HepG2 (cell line): ENCODE measurements at regions not wholly inside any gene's neighbourhood (a gene's known extent, or its start where the extent isn't known, plus 50 kb on each side); places are given as distances from the start of the nearest gene placed in this dataset.

Source experiments
- ATAC-seq: fragments of 200-7000 bp; cut with Tn5 transposase; 3 replicates; pipeline ENCODE4 v1.9.1; 2020; ENCODE audit warnings: mild to moderate bottlenecking, moderate library complexity
- BruUV-seq: library from RNA; stranded (reverse); fragments of 400-500 nt; replicated peaks from 2 replicates; lab custom pipeline; 2021; lab: Mats Ljungman, UMichigan
- CTCF ChIA-PET: fragments of 300-600 bp; formaldehyde crosslinking; extraction: SDS; loops from one replicate; lab custom pipeline; 2021; ENCODE audit warnings: low total read pairs, inconsistent platforms, low intra/inter-chr PET ratio; lab: Yijun Ruan, JAX
- POLR2A ChIA-PET: fragments of 350-600 bp; sonication (Branson Sonifier 250); formaldehyde crosslinking; loops from one replicate; lab custom pipeline; 2020; ENCODE audit warnings: antibody characterized with exemption, inconsistent platforms; lab: Yijun Ruan, JAX
- DNase-seq: peaks from one replicate; pipeline ENCODE4 v3.0.0-alpha.2; 2015; ENCODE audit warnings: low spot score
- FAIRE-seq: peaks from 3 replicates; lab custom pipeline; 2011; peaks lifted over from hg19 to GRCh38; lab: Jason Lieb, UNC
- H2AFZ ChIP-seq: one replicate; pipeline ENCODE4 v1.6.1; 2011; ENCODE audit warnings: low read length, inconsistent platforms
- H3K27ac ChIP-seq: fragments of 300-600 bp; 3 replicates; pipeline ENCODE4 v1.8.0; 2011; ENCODE audit warnings: mixed run types, mild to moderate bottlenecking, mixed read lengths, low read length, inconsistent platforms; ENCODE audit not compliant: insufficient read depth; ENCODE audit errors: extremely low read length
- H3K27me3 ChIP-seq, 2 experiments: fragments of 200-600 bp in 1 of 2; 2 replicates in 1 of 2; 3 replicates in 1 of 2; pipeline versions ENCODE4 v1.6.0 to v1.8.0; 2011; ENCODE audit warnings: low read length in 2 of 2, mild to moderate bottlenecking in 2 of 2, moderate library complexity in 2 of 2, inconsistent platforms in 1 of 2; ENCODE audit not compliant: insufficient read depth in 2 of 2, control insufficient read depth in 1 of 2
- H3K36me3 ChIP-seq, 2 experiments: fragments of 200-600 bp in 1 of 2; replicated peaks in 1 of 2; 2 replicates in 1 of 2; 3 replicates in 1 of 2; pipeline versions ENCODE4 v1.5.1 to v1.8.0; 2011; ENCODE audit warnings: low read length in 2 of 2, inconsistent platforms in 1 of 2; ENCODE audit not compliant: insufficient read depth in 2 of 2, control insufficient read depth in 1 of 2
- H3K4me1 ChIP-seq: 2 replicates; pipeline ENCODE4 v1.5.1; 2012; ENCODE audit warnings: low read length, inconsistent platforms; ENCODE audit not compliant: insufficient read depth
- H3K4me2 ChIP-seq: 2 replicates; pipeline ENCODE4 v1.6.0; 2011; ENCODE audit warnings: low read depth, low read length, inconsistent platforms
- H3K4me3 ChIP-seq, 3 experiments: fragments of 200-600 bp in 1 of 3; sonication (generic), shearing (Covaris generic) in 1 of 3; replicated peaks in 1 of 3; 2 replicates each; pipeline ENCODE4 v1.5.1; 2011 to 2016; ENCODE audit warnings: low read length in 3 of 3, inconsistent platforms in 2 of 3, low read depth in 2 of 3, mild to moderate bottlenecking in 2 of 3, control low read depth in 1 of 3, mixed read lengths in 1 of 3; ENCODE audit not compliant: insufficient read depth in 1 of 3
- H3K79me2 ChIP-seq: one replicate; pipeline ENCODE4 v1.6.1; 2011; ENCODE audit warnings: low read length, inconsistent platforms; ENCODE audit not compliant: insufficient read depth
- H3K9ac ChIP-seq: 2 replicates; pipeline ENCODE4 v1.6.0; 2011; ENCODE audit warnings: mild to moderate bottlenecking, low read depth, low read length, inconsistent platforms; ENCODE audit not compliant: insufficient read depth
- H3K9me3 ChIP-seq: 2 replicates; pipeline ENCODE4 v1.5.1; 2012; ENCODE audit warnings: mild to moderate bottlenecking, low read length
- H4K20me1 ChIP-seq: 2 replicates; pipeline ENCODE4 v1.6.0; 2011; ENCODE audit warnings: inconsistent platforms, mild to moderate bottlenecking, low read length, moderate library complexity; ENCODE audit not compliant: insufficient read depth
- ATF2 ChIP-seq: sonication (generic); formaldehyde crosslinking; IDR thresholded peaks from 2 replicates; pipeline ENCODE4 v1.4.0; 2020; ENCODE audit warnings: missing genetic modification reagents
- BRD4 ChIP-seq: sonication (generic); formaldehyde crosslinking; IDR thresholded peaks from 2 replicates; pipeline ENCODE4 v1.4.0; 2020; ENCODE audit warnings: missing genetic modification reagents
- GATAD1 ChIP-seq: IDR thresholded peaks from 2 replicates; pipeline ENCODE4 v1.6.1; 2016; ENCODE audit warnings: missing genetic modification reagents, missing compliant biosample characterization
- HMG20B ChIP-seq: conservative IDR thresholded peaks from 2 replicates; pipeline ENCODE4 v1.6.1; 2016; ENCODE audit warnings: missing genetic modification reagents, missing compliant biosample characterization
- IRF2 ChIP-seq: IDR thresholded peaks from 2 replicates; pipeline ENCODE4 v1.6.1; 2018; ENCODE audit warnings: missing genetic modification reagents, missing compliant biosample characterization
- MATR3 ChIP-seq: sonication (generic); formaldehyde crosslinking; IDR thresholded peaks from 2 replicates; pipeline ENCODE4 v1.4.0; 2020; ENCODE audit warnings: missing genetic modification reagents
- MYC ChIP-seq: sonication (generic); formaldehyde crosslinking; IDR thresholded peaks from 2 replicates; pipeline ENCODE4 v1.9.0; 2021; ENCODE audit warnings: missing genetic modification reagents, borderline replicate concordance
- PRDM4 ChIP-seq: sonication (generic); formaldehyde crosslinking; IDR thresholded peaks from 2 replicates; pipeline ENCODE4 v1.9.0; 2021; ENCODE audit warnings: missing genetic modification reagents, borderline replicate concordance
- REL ChIP-seq: sonication (generic); formaldehyde crosslinking; conservative IDR thresholded peaks from 2 replicates; pipeline ENCODE4 v1.8.0; 2022; ENCODE audit warnings: mild to moderate bottlenecking, missing genetic modification reagents, moderate library complexity
- RFX3 ChIP-seq: IDR thresholded peaks from 2 replicates; pipeline ENCODE4 v1.6.1; 2016; ENCODE audit warnings: missing biosample characterization, missing genetic modification reagents
- RXRA ChIP-seq: sonication (generic); formaldehyde crosslinking; IDR thresholded peaks from 2 replicates; pipeline ENCODE4 v1.5.1; 2020; ENCODE audit warnings: missing genetic modification reagents
- ZNF121 ChIP-seq: sonication (generic); formaldehyde crosslinking; IDR thresholded peaks from 2 replicates; pipeline ENCODE4 v1.5.0; 2020; ENCODE audit warnings: mild to moderate bottlenecking, missing genetic modification reagents
- ZNF317 ChIP-seq: sonication (generic); formaldehyde crosslinking; IDR thresholded peaks from 2 replicates; pipeline ENCODE4 v1.5.0; 2020; ENCODE audit warnings: mild to moderate bottlenecking, missing genetic modification reagents
- WGBS: methylation state at CpG from one replicate; pipeline ENCODE4 v1.1.6; 2017; ENCODE audit warnings: low lambda C conversion rate; 5-methylcytosine and 5-hydroxymethylcytosine counted together
- in situ Hi-C: cut with HindIII; loops from 2 replicates; pipeline ENCODE4 v1.10.0; 2017; ENCODE audit warnings: low pct_unique_long_range_greater_than_20kb; ENCODE audit not compliant: extremely low pct_ligation_motif_present
- intact Hi-C: fragments of 100-400 bp; cut with micrococcal nuclease; formaldehyde crosslinking; loops from one replicate; pipeline ENCODE4 v1.10.0; 2022; ENCODE audit not compliant: unreplicated experiment

- DNase-seq (no peak), FAIRE-seq (no peak), ATAC-seq (no peak)
- in situ Hi-C loops (no loop called here), intact Hi-C loops (no loop called here)
- CTCF ChIA-PET: no interaction called here
- 95% methylated on average over 5 of the region's 5 CpGs for WGBS
- H3K79me2 ChIP-seq: peaks cover 51% of the 10 kb centered on the region
- no peak overlapping the region for H3K4me2 ChIP-seq
- no peak overlapping the region for H2AFZ ChIP-seq
- peaks cover 69% of the 10 kb centered on the region for H3K4me1 ChIP-seq
- POLR2A ChIA-PET: interaction anchor here (1.0 kb wide), 1 partner anchor 69 kb away, joined by 3 read pairs; no protein-coding TSS in a partner anchor
- no peak overlapping the region for H3K9ac ChIP-seq
- no peaks in the 10 kb centered on the region for H3K27me3 ChIP-seq
- H3K27ac ChIP-seq: no peak overlapping the region
- no TSS peak for BruUV-seq
- TF ChIP-seq ZNF121 (CRISPR knock-in tag) (peak; percentile 72; the same call in 1 of the 2 replicates), RFX3 (CRISPR knock-in tag) (no peak)
- peaks cover 2 to 10% of the 10 kb centered on the region in 2 experiments; a peak in 3 of 5 replicates for H3K36me3 ChIP-seq
- H3K9me3 ChIP-seq: no peaks in the 10 kb centered on the region
- no peaks in the 10 kb centered on the region for H4K20me1 ChIP-seq
- no peak overlapping the region for H3K4me3 ChIP-seq
Observed at GRCh38 chr19:46959894-46960556, 59.6 kb upstream of the NPAS1 start.

- no peak overlapping the region for H3K27ac ChIP-seq
- ChIA-PET POLR2A (no interaction called here), CTCF (no interaction called here)
Observed at GRCh38 chr19:46962030-46962570, 57.5 kb upstream of the NPAS1 start.

More at GRCh38 chr19:46962030-46962570, 57.5 kb upstream of the NPAS1 start:
- peaks cover 49% of the 10 kb centered on the region for H3K4me1 ChIP-seq
- TF ChIP-seq REL (CRISPR knock-in tag) (no peak), MYC (CRISPR knock-in tag) (no peak), BRD4 (CRISPR knock-in tag) (no peak), RXRA (CRISPR knock-in tag) (no peak), GATAD1 (no peak), IRF2 (CRISPR knock-in tag) (no peak), PRDM4 (CRISPR knock-in tag) (no peak), ATF2 (CRISPR knock-in tag) (no peak), HMG20B (CRISPR knock-in tag) (no peak), ZNF317 (CRISPR knock-in tag) (no peak), MATR3 (CRISPR knock-in tag) (no peak), RFX3 (CRISPR knock-in tag) (no peak)
- no TSS peak for BruUV-seq
- no peak overlapping the region for H3K4me3 ChIP-seq
- intact Hi-C loops (no loop called here), in situ Hi-C loops (no loop called here)
- no peak for FAIRE-seq
- no peak overlapping the region for H3K4me2 ChIP-seq
- DNase-seq: no peak
- H3K36me3 ChIP-seq: peaks cover 5 to 27% of the 10 kb centered on the region in 2 experiments
- no peaks in the 10 kb centered on the region for H4K20me1 ChIP-seq
- no peaks in the 10 kb centered on the region for H3K9me3 ChIP-seq
- ATAC-seq: no peak
- no peak overlapping the region for H3K9ac ChIP-seq
- peaks cover 48% of the 10 kb centered on the region for H3K79me2 ChIP-seq
- H3K27me3 ChIP-seq: no peaks in the 10 kb centered on the region
- 91% methylated on average over 2 of the region's 2 CpGs for WGBS
- H2AFZ ChIP-seq: no peak overlapping the region
